DOHH2 (cell line): ENCODE measurements at regions not wholly inside any gene's neighbourhood (a gene's known extent, or its start where the extent isn't known, plus 50 kb on each side); places are given as distances from the start of the nearest gene placed in this dataset.

Experiments used
- H3F3A ChIP-seq: fragments of 200-600 bp; sonication (generic), shearing (Covaris generic); 2 replicates; pipeline ENCODE4 v1.6.0; 2016; ENCODE audit warnings: antibody characterized with exemption, mild to moderate bottlenecking; ENCODE audit not compliant: control insufficient read depth, insufficient read depth
- H3K27ac ChIP-seq: fragments of 200-600 bp; sonication (generic); 2 replicates; pipeline ENCODE4 v1.5.1; 2014; ENCODE audit warnings: low read depth, mild to moderate bottlenecking, low read length, moderate library complexity
- H3K27me3 ChIP-seq: fragments of 200-600 bp; sonication (generic); 2 replicates; pipeline ENCODE4 v1.6.1; 2014; ENCODE audit warnings: mild to moderate bottlenecking, low read length, mixed read lengths; ENCODE audit not compliant: control insufficient read depth
- H3K36me3 ChIP-seq: fragments of 200-600 bp; sonication (generic); 2 replicates; pipeline ENCODE4 v1.6.1; 2014; ENCODE audit warnings: mild to moderate bottlenecking, low read length, moderate library complexity, mixed read lengths; ENCODE audit not compliant: control insufficient read depth
- H3K4me1 ChIP-seq: fragments of 200-600 bp; sonication (generic); 2 replicates; pipeline ENCODE4 v1.6.1; 2014; ENCODE audit warnings: mild to moderate bottlenecking, low read length, mixed read lengths; ENCODE audit not compliant: control insufficient read depth
- H3K4me2 ChIP-seq: fragments of 200-600 bp; sonication (generic); 2 replicates; pipeline ENCODE4 v1.6.0; 2014; ENCODE audit warnings: mild to moderate bottlenecking, low read length, moderate library complexity
- H3K4me3 ChIP-seq: fragments of 200-600 bp; sonication (generic); 2 replicates; pipeline ENCODE4 v1.5.1; 2014; ENCODE audit warnings: mild to moderate bottlenecking, low read length, mixed read lengths
- H3K79me2 ChIP-seq: fragments of 200-600 bp; sonication (generic); 2 replicates; pipeline ENCODE4 v1.6.1; 2014; ENCODE audit warnings: mild to moderate bottlenecking, low read length, mixed read lengths; ENCODE audit not compliant: control insufficient read depth
- H3K9me2 ChIP-seq: fragments of 200-600 bp; sonication (generic); replicated peaks from 2 replicates; pipeline ENCODE4 v1.6.1; 2014; ENCODE audit warnings: mild to moderate bottlenecking, low read length, mixed read lengths; ENCODE audit not compliant: control insufficient read depth
- H3K9me3 ChIP-seq: fragments of 200-600 bp; sonication (generic); 2 replicates; pipeline ENCODE4 v1.6.1; 2014; ENCODE audit warnings: antibody characterized with exemption, low read length, mixed read lengths; ENCODE audit not compliant: control insufficient read depth, insufficient read depth
- H4K20me1 ChIP-seq: fragments of 200-600 bp; sonication (generic); 2 replicates; pipeline ENCODE4 v1.6.0; 2014; ENCODE audit warnings: low read depth, mild to moderate bottlenecking, antibody characterized with exemption, low read length, moderate library complexity; ENCODE audit not compliant: control insufficient read depth, insufficient read depth
- CTCF ChIP-seq: fragments of 200-600 bp; sonication (generic); IDR thresholded peaks from one replicate; pipeline ENCODE4 v1.5.1; 2014; ENCODE audit warnings: antibody characterized with exemption, mild to moderate bottlenecking, low read depth, low read length; ENCODE audit not compliant: poor library complexity, severe bottlenecking
- EZH2phosphoT487 ChIP-seq: fragments of 200-600 bp; sonication (generic); IDR thresholded peaks from 2 replicates; pipeline ENCODE4 v1.6.1; 2017; ENCODE audit warnings: borderline replicate concordance, mild to moderate bottlenecking, antibody characterized with exemption, low read length, moderate library complexity, mixed read lengths

- no peaks in the 10 kb centered on the region for H4K20me1 ChIP-seq
- no peaks in the 10 kb centered on the region for H3K9me3 ChIP-seq
- H3K9me2 ChIP-seq: no peaks in the 10 kb centered on the region
- no peaks in the 10 kb centered on the region for H3K4me1 ChIP-seq
- no peak overlapping the region for H3K4me2 ChIP-seq
- no peaks in the 10 kb centered on the region for H3F3A ChIP-seq
- no peak overlapping the region for H3K4me3 ChIP-seq
- H3K27ac ChIP-seq: no peak overlapping the region
- H3K36me3 ChIP-seq: no peaks in the 10 kb centered on the region
- no peaks in the 10 kb centered on the region for H3K27me3 ChIP-seq
- TF ChIP-seq CTCF: no peak
- no peak for TF ChIP-seq EZH2phosphoT487
- no peaks in the 10 kb centered on the region for H3K79me2 ChIP-seq
Observed at GRCh38 chr6:141303907-141304306, 828.8 kb upstream of the GJE1 start.

- Histone ChIP-seq H3F3A (no peaks in the 10 kb centered on the region), H3K4me2 (no peak overlapping the region), H3K36me3 (no peaks in the 10 kb centered on the region), H3K4me1 (no peaks in the 10 kb centered on the region), H3K4me3 (no peak overlapping the region), H3K27ac (no peak overlapping the region), H4K20me1 (no peaks in the 10 kb centered on the region), H3K9me2 (no peaks in the 10 kb centered on the region), H3K27me3 (no peaks in the 10 kb centered on the region), H3K9me3 (no peaks in the 10 kb centered on the region), H3K79me2 (no peaks in the 10 kb centered on the region)
- TF ChIP-seq CTCF (no peak), EZH2phosphoT487 (no peak)
Observed at GRCh38 chr6:141301779-141302178, 830.9 kb upstream of the GJE1 start.

- Histone ChIP-seq H3K4me2 (no peak overlapping the region), H3F3A (no peaks in the 10 kb centered on the region), H3K9me3 (no peaks in the 10 kb centered on the region), H3K27ac (no peak overlapping the region), H3K4me3 (no peak overlapping the region), H3K36me3 (no peaks in the 10 kb centered on the region), H3K27me3 (no peaks in the 10 kb centered on the region), H3K79me2 (no peaks in the 10 kb centered on the region), H4K20me1 (no peaks in the 10 kb centered on the region), H3K4me1 (no peaks in the 10 kb centered on the region), H3K9me2 (no peaks in the 10 kb centered on the region)
- TF ChIP-seq CTCF (no peak), EZH2phosphoT487 (no peak)
Observed at GRCh38 chr6:141290941-141291721, 841.6 kb upstream of the GJE1 start.
